ENCODE measurements at regions not wholly inside any gene's neighbourhood (a gene's known extent, or its start where the extent isn't known, plus 50 kb on each side); places are given as distances from the start of the nearest gene placed in this dataset.
A peak's percentile ranks its signal among the peaks of the same experiment; 100 is the strongest.

DNA sequence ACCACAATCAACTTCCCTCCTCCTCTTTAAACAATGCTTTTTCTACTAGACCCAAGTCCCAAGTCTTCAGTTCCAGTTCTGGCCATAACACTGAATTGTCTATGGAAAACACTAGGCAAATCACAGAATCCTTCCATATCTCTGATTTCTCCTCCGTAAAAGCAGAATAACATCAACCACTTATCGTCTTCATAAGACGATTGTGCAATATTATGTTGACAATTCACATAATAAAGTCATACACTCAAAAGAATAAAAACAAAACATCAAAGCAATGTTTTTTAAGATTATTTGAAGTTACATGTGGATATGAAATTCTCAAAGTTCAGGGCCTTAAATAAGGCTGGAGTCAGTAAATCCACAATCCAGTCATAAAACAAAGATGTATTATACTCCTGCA, 84.4 kb downstream of the MTERF1 start:
- DNase-seq (ENCODE audit: low spot score) = no peak
- H3K4me3 ChIP-seq (replicated peaks in 1 of 3; ENCODE audit: insufficient read depth in 1 of 3, low read depth in 2 of 3, low read length in 3 of 3) = no peak overlapping the region
- no peaks in the 10 kb centered on the region for H3K79me2 ChIP-seq (ENCODE audit: insufficient read depth, low read length)
- BruUV-seq (replicated peaks) = no TSS peak
- no peaks in the 10 kb centered on the region for H3K9me3 ChIP-seq (ENCODE audit: low read length)
- TF ChIP-seq ZSCAN22 (CRISPR knock-in tag; IDR thresholded peaks at IDR 0.05) (no peak), ZSCAN30 (CRISPR knock-in tag; IDR thresholded peaks at IDR 0.05) (no peak), ETV6 (CRISPR knock-in tag; conservative IDR thresholded peaks at IDR 0.05) (no peak), NFYC (CRISPR knock-in tag; IDR thresholded peaks at IDR 0.05) (no peak), CEBPB (IDR thresholded peaks at IDR 0.05; ENCODE audit: borderline replicate concordance, low read depth, low read length) (peak; percentile 66; the same call in 1 of the 2 replicates)
- TF ChIP-seq, protein P1, sequence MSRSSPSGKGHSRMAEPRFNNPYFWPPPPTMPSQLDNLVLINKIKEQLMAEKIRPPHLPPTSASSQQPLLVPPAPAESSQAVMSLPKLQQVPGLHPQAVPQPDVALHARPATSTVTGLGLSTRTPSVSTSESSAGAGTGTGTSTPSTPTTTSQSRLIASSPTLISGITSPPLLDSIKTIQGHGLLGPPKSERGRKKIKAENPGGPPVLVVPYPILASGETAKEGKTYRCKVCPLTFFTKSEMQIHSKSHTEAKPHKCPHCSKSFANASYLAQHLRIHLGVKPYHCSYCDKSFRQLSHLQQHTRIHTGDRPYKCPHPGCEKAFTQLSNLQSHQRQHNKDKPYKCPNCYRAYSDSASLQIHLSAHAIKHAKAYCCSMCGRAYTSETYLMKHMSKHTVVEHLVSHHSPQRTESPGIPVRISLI (CRISPR knock-in tag; IDR thresholded peaks at IDR 0.05; ENCODE audit: borderline replicate concordance) = no peak
- TF ChIP-seq, protein P2, sequence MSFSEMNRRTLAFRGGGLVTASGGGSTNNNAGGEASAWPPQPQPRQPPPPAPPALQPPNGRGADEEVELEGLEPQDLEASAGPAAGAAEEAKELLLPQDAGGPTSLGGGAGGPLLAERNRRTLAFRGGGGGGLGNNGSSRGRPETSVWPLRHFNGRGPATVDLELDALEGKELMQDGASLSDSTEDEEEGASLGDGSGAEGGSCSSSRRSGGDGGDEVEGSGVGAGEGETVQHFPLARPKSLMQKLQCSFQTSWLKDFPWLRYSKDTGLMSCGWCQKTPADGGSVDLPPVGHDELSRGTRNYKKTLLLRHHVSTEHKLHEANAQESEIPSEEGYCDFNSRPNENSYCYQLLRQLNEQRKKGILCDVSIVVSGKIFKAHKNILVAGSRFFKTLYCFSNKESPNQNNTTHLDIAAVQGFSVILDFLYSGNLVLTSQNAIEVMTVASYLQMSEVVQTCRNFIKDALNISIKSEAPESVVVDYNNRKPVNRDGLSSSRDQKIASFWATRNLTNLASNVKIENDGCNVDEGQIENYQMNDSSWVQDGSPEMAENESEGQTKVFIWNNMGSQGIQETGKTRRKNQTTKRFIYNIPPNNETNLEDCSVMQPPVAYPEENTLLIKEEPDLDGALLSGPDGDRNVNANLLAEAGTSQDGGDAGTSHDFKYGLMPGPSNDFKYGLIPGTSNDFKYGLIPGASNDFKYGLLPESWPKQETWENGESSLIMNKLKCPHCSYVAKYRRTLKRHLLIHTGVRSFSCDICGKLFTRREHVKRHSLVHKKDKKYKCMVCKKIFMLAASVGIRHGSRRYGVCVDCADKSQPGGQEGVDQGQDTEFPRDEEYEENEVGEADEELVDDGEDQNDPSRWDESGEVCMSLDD (CRISPR knock-in tag; IDR thresholded peaks at IDR 0.05; ENCODE audit: borderline replicate concordance) = no peak
- POLR2A ChIA-PET = no interaction called here
- CTCF ChIA-PET (ENCODE audit: low intra/inter-chr PET ratio, low total read pairs) = no interaction called here
- no peak overlapping the region for H3K27ac ChIP-seq (ENCODE audit: extremely low read length, insufficient read depth, low read length)
- no peaks in the 10 kb centered on the region for H4K20me1 ChIP-seq (ENCODE audit: insufficient read depth, low read length)
- H3K4me2 ChIP-seq (ENCODE audit: low read depth, low read length) = no peak overlapping the region
- H3K36me3 ChIP-seq (replicated peaks in 1 of 2; ENCODE audit: control insufficient read depth in 1 of 2, insufficient read depth in 2 of 2, low read length in 2 of 2) = no peaks in the 10 kb centered on the region
- peaks cover 10% of the 10 kb centered on the region; the same call in 1 of the 2 replicates for H3K4me1 ChIP-seq (ENCODE audit: insufficient read depth, low read length)
- 65% methylated on average over 3 of the region's 3 CpGs for WGBS (ENCODE audit: low lambda C conversion rate)
- H3K27me3 ChIP-seq (ENCODE audit: control insufficient read depth in 1 of 2, insufficient read depth in 2 of 2, low read length in 2 of 2) = no peaks in the 10 kb centered on the region
- no peak for ATAC-seq
- in situ Hi-C loops (cut with HindIII; ENCODE audit: extremely low pct_ligation_motif_present, low pct_unique_long_range_greater_than_20kb) (loop anchor here (25.0 kb wide), 1 partner anchor 709 kb away; no protein-coding TSS in a partner anchor), intact Hi-C loops (cut with micrococcal nuclease; ENCODE audit: unreplicated experiment) (no loop called here)
- no peak overlapping the region for H3K9ac ChIP-seq (ENCODE audit: insufficient read depth, low read depth, low read length)
- no peak for FAIRE-seq
- H2AFZ ChIP-seq (ENCODE audit: low read length) = no peak overlapping the region

All from HepG2 (cell line).